Activated T-helper 1 cell treated with anti-CD3 and anti-CD28 coated beads, Interleukin-12 subunit alpha, Interleukin-12 subunit beta, Interleukin-2, Interleukin-4 antibody, amounts not matched to agents 30 ng/mL and 10 ng/mL and 1 ng/mL, durations not matched to agents 14 hours and 24 hours and 36 hours (primary cell): ENCODE measurements at regions not wholly inside any gene's neighbourhood (a gene's known extent, or its start where the extent isn't known, plus 50 kb on each side); places are given as distances from the start of the nearest gene placed in this dataset.
"Not testable (repeated sequence)": the region's sequence is repeated elsewhere in the genome, so short reads cannot be mapped to it uniquely, and the experiment has no call there.

Source experiments
- DNase-seq: peaks from one replicate; pipeline ENCODE4 v3.0.0; 2021; ENCODE audit warnings: low spot score
- H3K27ac Mint-ChIP-seq: one replicate; pipeline ENCODE4 v1.8.0; 2021; ENCODE audit warnings: mild to moderate bottlenecking, mixed read lengths
- H3K27me3 Mint-ChIP-seq: one replicate; pipeline ENCODE4 v1.8.0; 2022; ENCODE audit warnings: mild to moderate bottlenecking, moderate library complexity, mixed read lengths; ENCODE audit not compliant: insufficient read depth
- H3K36me3 Mint-ChIP-seq: one replicate; pipeline ENCODE4 v1.8.0; 2021; ENCODE audit warnings: low read depth, mixed read lengths
- H3K4me1 Mint-ChIP-seq: one replicate; pipeline ENCODE4 v1.8.0; 2021; ENCODE audit warnings: low read depth, mixed read lengths
- H3K4me3 Mint-ChIP-seq: one replicate; pipeline ENCODE4 v1.8.0; 2021; ENCODE audit warnings: mild to moderate bottlenecking, moderate library complexity, mixed read lengths
- H3K9me3 Mint-ChIP-seq: one replicate; pipeline ENCODE4 v1.8.0; 2021; ENCODE audit warnings: mixed read lengths
- intact Hi-C: fragments of 100-400 bp; cut with micrococcal nuclease; formaldehyde crosslinking; loops from one replicate; pipeline ENCODE4 v1.15.1; 2024

DNA sequence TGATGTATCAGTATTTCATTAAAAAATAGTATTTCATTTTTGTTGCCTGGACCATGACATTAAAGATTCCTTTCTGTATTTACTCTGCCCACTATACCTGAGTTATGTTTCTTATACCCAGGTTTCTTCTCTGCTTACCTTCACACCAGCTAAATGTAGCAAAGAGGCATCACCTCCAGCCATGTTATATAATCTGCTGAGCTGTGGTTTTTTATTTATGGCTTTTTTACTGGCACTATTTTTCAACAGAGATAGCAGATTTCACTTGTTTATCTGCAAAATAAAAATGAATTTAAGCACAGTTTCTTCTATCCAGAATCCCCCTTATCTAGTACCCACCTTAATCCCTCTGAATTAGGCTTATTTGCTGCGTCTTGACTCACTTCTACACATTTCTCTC is 979.0 kb upstream of the MAN1A1 start:
- Mint-ChIP-seq H3K27me3 (no peaks in the 10 kb centered on the region), H3K27ac (no peak overlapping the region), H3K9me3 (no peaks in the 10 kb centered on the region), H3K4me1 (no peaks in the 10 kb centered on the region), H3K36me3 (no peaks in the 10 kb centered on the region), H3K4me3 (no peak overlapping the region)
- intact Hi-C loops = no loop called here
- DNase-seq = no peak

- Mint-ChIP-seq H3K4me1 (no peaks in the 10 kb centered on the region), H3K36me3 (no peaks in the 10 kb centered on the region), H3K27ac (no peak overlapping the region), H3K27me3 (no peaks in the 10 kb centered on the region), H3K4me3 (no peak overlapping the region), H3K9me3 (peaks cover 7% of the 10 kb centered on the region)
- intact Hi-C loops = no loop called here
- DNase-seq = no peak
These were observed 971.1 kb upstream of the MAN1A1 start for GRCh38 chr6:120320481-120321162.

DNA sequence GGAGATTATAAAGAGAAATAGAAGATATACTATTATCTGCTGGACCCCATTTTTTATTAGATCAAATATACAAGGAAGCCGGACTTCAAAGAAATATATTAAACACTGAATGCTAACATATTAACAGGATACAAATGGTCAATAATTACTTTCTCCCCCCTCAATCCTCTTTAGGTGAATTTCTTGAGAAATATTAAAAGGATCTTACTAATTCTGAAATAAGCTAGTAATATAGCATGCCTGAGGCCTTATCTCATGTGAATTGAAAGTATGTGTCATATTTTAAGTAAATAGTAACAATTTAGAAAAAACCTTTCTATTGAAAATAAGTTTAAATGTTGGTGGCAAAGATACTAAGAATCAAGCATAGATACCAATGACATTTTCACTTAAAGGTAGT is 954.7 kb upstream of the MAN1A1 start:
- Mint-ChIP-seq H3K4me3 (no peak overlapping the region), H3K27me3 (no peaks in the 10 kb centered on the region), H3K9me3 (no peaks in the 10 kb centered on the region), H3K4me1 (no peaks in the 10 kb centered on the region), H3K27ac (no peak overlapping the region), H3K36me3 (no peaks in the 10 kb centered on the region)
- intact Hi-C loops = no loop called here
- DNase-seq = no peak

DNA sequence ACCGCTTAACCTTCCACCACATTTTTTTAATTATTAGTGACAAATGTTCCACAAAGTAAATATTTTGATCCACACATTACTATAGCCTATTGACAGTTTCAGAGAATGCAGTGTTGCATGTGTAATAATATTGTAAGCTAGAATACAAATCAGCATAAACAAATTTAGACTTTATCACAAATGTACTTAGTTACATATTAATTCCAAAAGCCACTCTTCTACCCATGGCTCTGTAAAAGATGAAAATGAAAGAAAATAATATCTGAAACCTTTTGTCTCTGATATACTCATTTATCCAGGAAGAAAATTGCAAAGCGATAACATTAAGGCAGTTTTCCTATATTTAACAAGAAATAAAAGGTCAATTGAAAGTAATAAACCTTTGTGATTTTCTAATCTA is 954.0 kb upstream of the MAN1A1 start:
- no peak overlapping the region for H3K27ac Mint-ChIP-seq
- DNase-seq = no peak
- H3K36me3 Mint-ChIP-seq = no peaks in the 10 kb centered on the region
- intact Hi-C loops = no loop called here
- H3K27me3 Mint-ChIP-seq = no peaks in the 10 kb centered on the region
- no peak overlapping the region for H3K4me3 Mint-ChIP-seq
- no peaks in the 10 kb centered on the region for H3K4me1 Mint-ChIP-seq
- no peaks in the 10 kb centered on the region for H3K9me3 Mint-ChIP-seq

GRCh38 chr6:120302041-120302440 is 952.5 kb upstream of the MAN1A1 start:
- H3K4me1 Mint-ChIP-seq = no peaks in the 10 kb centered on the region

DNA sequence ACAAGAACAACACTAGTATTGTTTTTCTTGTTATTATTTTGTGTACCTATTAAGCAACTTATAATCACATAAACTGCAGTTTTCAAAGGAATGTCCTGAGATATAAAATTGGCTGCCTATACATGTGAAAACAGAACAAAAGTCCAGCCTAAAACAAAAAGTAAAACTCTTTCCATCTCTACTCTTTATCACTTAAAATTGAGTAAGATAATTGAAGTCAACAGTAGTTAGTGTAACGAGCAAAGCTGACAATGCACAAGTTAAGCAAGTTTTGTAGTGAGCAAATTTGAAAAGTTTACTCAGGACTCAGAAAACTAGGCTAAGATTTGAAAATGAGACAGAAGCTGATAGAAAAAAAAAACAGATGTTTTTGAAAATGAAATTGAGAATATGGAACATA is 941.4 kb upstream of the MAN1A1 start:
- H3K36me3 Mint-ChIP-seq = no peaks in the 10 kb centered on the region
- no peaks in the 10 kb centered on the region for H3K27me3 Mint-ChIP-seq
- no peak overlapping the region for H3K27ac Mint-ChIP-seq
- no peaks in the 10 kb centered on the region for H3K4me1 Mint-ChIP-seq
- intact Hi-C loops = no loop called here
- peaks cover 4% of the 10 kb centered on the region for H3K9me3 Mint-ChIP-seq
- DNase-seq = no peak
- no peak overlapping the region for H3K4me3 Mint-ChIP-seq

More at GRCh38 chr6:120302041-120302440, 952.5 kb upstream of the MAN1A1 start:
- intact Hi-C loops = no loop called here
- no peak overlapping the region for H3K4me3 Mint-ChIP-seq
- no peaks in the 10 kb centered on the region for H3K36me3 Mint-ChIP-seq
- DNase-seq = no peak
- no peaks in the 10 kb centered on the region for H3K9me3 Mint-ChIP-seq
- no peaks in the 10 kb centered on the region for H3K27me3 Mint-ChIP-seq
- no peak overlapping the region for H3K27ac Mint-ChIP-seq

GRCh38 chr6:120282005-120282404 is 932.4 kb upstream of the MAN1A1 start:
- no peak for DNase-seq
- no peaks in the 10 kb centered on the region for H3K9me3 Mint-ChIP-seq
- H3K27ac Mint-ChIP-seq = no peak overlapping the region
- H3K4me3 Mint-ChIP-seq = no peak overlapping the region
- intact Hi-C loops = no loop called here
- H3K36me3 Mint-ChIP-seq = no peaks in the 10 kb centered on the region
- H3K4me1 Mint-ChIP-seq = no peaks in the 10 kb centered on the region
- H3K27me3 Mint-ChIP-seq = no peaks in the 10 kb centered on the region

DNA sequence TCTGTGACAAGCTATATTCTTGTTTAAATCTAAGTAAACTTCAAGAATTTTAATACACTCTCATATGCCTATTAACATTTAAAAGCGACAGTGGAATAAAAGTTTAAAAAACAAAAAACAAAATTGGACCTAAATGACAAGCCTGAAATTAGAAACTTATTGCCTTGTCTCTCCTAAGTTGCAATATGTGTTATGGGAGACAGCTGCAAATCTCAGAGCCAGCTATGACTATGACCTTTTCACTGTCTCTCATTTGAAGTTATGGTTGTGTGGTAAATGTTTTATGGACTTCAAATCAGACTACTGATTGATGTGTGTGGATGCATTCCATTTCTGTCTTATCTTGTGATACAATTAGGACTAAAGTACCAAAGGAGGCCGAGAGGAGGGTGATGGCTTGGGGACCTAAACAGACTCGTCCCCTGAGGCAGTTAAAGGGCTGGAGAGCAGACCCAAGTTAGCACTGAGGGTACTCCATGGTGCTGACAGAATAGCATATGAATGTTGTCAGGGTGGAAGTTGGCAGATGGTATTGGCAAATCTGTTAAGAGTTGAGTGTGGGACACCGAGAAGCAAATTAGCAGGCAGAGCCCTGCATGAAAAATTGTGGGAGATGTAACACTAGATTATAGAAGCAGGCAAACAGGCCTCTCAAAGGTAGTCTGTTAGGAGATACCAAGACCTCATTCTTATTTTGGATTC is 930.1 kb upstream of the MAN1A1 start:
- H3K27ac Mint-ChIP-seq = no peak overlapping the region
- DNase-seq = no peak
- no peak overlapping the region for H3K4me3 Mint-ChIP-seq
- H3K36me3 Mint-ChIP-seq = no peaks in the 10 kb centered on the region
- intact Hi-C loops = no loop called here
- no peaks in the 10 kb centered on the region for H3K9me3 Mint-ChIP-seq
- H3K4me1 Mint-ChIP-seq = no peaks in the 10 kb centered on the region
- H3K27me3 Mint-ChIP-seq = no peaks in the 10 kb centered on the region

DNA sequence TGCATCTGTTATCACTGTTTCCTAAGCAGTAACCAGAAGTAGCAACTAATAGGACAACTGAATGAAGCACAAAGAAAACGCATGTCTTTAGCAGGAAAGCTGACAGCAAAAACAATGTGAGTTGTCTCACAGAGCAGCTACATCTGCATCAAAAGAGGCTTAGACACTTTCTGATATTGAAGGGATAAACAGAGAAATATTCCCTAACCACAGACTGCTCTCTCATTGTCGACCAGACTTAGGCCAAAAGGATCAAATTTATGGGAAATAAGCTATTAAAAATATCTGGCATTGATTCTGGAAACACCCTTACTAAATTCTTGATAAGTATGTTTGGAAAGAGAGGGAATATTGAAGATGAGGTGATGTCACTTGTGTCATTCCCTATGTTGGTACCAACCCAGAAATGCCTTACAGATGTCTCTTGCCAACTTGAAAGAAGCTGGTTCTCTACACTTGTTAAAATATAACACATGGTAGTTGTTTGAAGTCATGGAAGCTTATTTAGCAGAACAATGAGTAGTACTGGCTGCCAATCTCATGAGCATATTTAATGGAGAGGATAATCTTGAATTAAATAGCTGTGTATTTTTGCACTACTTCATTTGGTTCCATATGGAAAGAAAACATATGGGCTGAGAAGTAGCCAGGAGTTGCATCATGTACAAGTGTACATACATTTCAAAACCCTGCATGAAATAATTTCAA is 929.3 kb upstream of the MAN1A1 start:
- H3K27ac Mint-ChIP-seq = no peak overlapping the region
- H3K36me3 Mint-ChIP-seq = no peaks in the 10 kb centered on the region
- no peaks in the 10 kb centered on the region for H3K4me1 Mint-ChIP-seq
- no peak overlapping the region for H3K4me3 Mint-ChIP-seq
- intact Hi-C loops = no loop called here
- H3K27me3 Mint-ChIP-seq = no peaks in the 10 kb centered on the region
- no peaks in the 10 kb centered on the region for H3K9me3 Mint-ChIP-seq
- DNase-seq = no peak

DNA sequence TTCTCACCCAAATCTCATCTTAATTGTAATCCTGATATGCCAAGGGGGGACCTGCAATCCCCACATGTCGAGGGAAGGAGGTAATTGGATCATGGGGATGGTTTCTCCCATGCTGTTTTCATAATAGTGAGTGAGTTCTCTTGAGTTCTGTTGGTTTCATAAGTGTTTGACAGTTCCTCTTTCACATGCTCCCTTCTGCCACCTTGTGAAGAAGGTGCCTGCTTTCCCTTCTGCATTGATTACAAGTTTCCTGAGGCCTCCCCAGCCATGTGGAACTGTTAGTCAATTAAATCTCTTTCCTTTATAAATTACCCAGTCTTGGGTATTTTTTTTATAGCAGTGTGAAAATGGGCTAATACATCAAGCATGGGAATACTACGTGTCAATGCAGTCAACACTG is 925.0 kb upstream of the MAN1A1 start:
- no peak for DNase-seq
- intact Hi-C loops = no loop called here
- Mint-ChIP-seq H3K4me3 (no peak overlapping the region), H3K36me3 (no peaks in the 10 kb centered on the region), H3K27me3 (no peaks in the 10 kb centered on the region), H3K27ac (no peak overlapping the region), H3K9me3 (no peaks in the 10 kb centered on the region), H3K4me1 (no peaks in the 10 kb centered on the region)

DNA sequence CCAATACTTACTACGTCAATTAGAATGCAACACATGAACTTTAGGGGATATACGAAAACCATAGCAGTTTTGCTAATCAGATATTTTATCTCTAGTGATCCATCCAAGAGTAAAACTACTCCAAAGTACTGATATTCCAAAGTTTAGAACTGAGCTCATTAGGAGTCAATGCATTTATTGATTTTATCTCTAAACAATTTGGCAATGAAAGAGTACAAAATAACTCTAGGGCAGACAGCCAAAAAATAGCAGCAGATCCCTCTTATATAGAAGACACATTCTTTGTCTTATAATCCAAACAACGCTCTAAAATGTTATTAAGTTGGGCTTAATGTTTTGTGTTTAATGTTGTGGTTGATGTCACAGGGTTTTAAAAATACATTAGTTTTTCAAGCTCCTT is 923.9 kb upstream of the MAN1A1 start:
- intact Hi-C loops = no loop called here
- Mint-ChIP-seq H3K27ac (no peak overlapping the region), H3K27me3 (no peaks in the 10 kb centered on the region), H3K4me3 (no peak overlapping the region), H3K9me3 (no peaks in the 10 kb centered on the region), H3K4me1 (no peaks in the 10 kb centered on the region), H3K36me3 (no peaks in the 10 kb centered on the region)
- no peak for DNase-seq

- H3K27me3 Mint-ChIP-seq = no peaks in the 10 kb centered on the region
- no peak overlapping the region for H3K27ac Mint-ChIP-seq
- H3K36me3 Mint-ChIP-seq = no peaks in the 10 kb centered on the region
- H3K4me1 Mint-ChIP-seq = no peaks in the 10 kb centered on the region
- intact Hi-C loops = no loop called here
- H3K4me3 Mint-ChIP-seq = no peak overlapping the region
- no peak for DNase-seq
- no peaks in the 10 kb centered on the region for H3K9me3 Mint-ChIP-seq
These were observed 922.5 kb upstream of the MAN1A1 start for GRCh38 chr6:120272038-120272437.

- DNase-seq, H3K4me1 Mint-ChIP-seq, H3K36me3 Mint-ChIP-seq, intact Hi-C loops, H3K27ac Mint-ChIP-seq, H3K27me3 Mint-ChIP-seq, H3K9me3 Mint-ChIP-seq, H3K4me3 Mint-ChIP-seq: not testable (repeated sequence)
These were observed 918.7 kb upstream of the MAN1A1 start for GRCh38 chr6:120268256-120268655.
